ENCODE measurements at regions not wholly inside any gene's neighbourhood (a gene's known extent, or its start where the extent isn't known, plus 50 kb on each side); places are given as distances from the start of the nearest gene placed in this dataset.
"Not testable (repeated sequence)": the region's sequence is repeated elsewhere in the genome, so short reads cannot be mapped to it uniquely, and the experiment has no call there.

GRCh38 chr2:20499387-20499786 is 52.5 kb downstream of the RHOB start:
- no peak for DNase-seq

GRCh38 chr2:20501974-20502373 is 55.1 kb downstream of the RHOB start:
- no peak for DNase-seq

GRCh38 chr2:20502496-20502895 is 55.6 kb downstream of the RHOB start:
- not testable (repeated sequence) for DNase-seq

- DNase-seq, result no peak
These were observed 57.3 kb downstream of the RHOB start for GRCh38 chr2:20504174-20504573.

GRCh38 chr2:20506201-20506685 is 59.4 kb downstream of the RHOB start:
- no peak for DNase-seq

- peak; percentile 3 to 8 for DNase-seq
These were observed 60.4 kb downstream of the RHOB start for GRCh38 chr2:20507166-20507692.

- DNase-seq, result no peak
These were observed 60.8 kb downstream of the RHOB start for GRCh38 chr2:20507711-20508110.

GRCh38 chr2:20509301-20509769 is 62.5 kb downstream of the RHOB start:
- DNase-seq, result no peak

GRCh38 chr2:20509770-20510490 is 63.1 kb downstream of the RHOB start:
- no peak for DNase-seq

GRCh38 chr2:20511130-20511529 is 64.3 kb downstream of the RHOB start:
- no peak for DNase-seq

- DNase-seq, result no peak
These were observed 65.3 kb downstream of the RHOB start for GRCh38 chr2:20512061-20512605.

GRCh38 chr2:20513946-20514345 is 67.1 kb downstream of the RHOB start:
- DNase-seq, result no peak

- no peak for DNase-seq
These were observed 67.9 kb downstream of the RHOB start for GRCh38 chr2:20514596-20515269.

- DNase-seq, result no peak
These were observed 68.7 kb downstream of the RHOB start for GRCh38 chr2:20515290-20516220.

- no peak for DNase-seq
These were observed 69.4 kb downstream of the RHOB start for GRCh38 chr2:20516291-20516645.

- no peak for DNase-seq
These were observed 69.9 kb downstream of the RHOB start for GRCh38 chr2:20516646-20517341.

- no peak for DNase-seq
These were observed 72.4 kb downstream of the RHOB start for GRCh38 chr2:20519309-20519708.

GRCh38 chr2:20520128-20520527 is 73.3 kb downstream of the RHOB start:
- DNase-seq, result no peak

- DNase-seq, result no peak
These were observed 74.3 kb downstream of the RHOB start for GRCh38 chr2:20521193-20521592.

- no peak for DNase-seq
These were observed 74.9 kb downstream of the RHOB start for GRCh38 chr2:20521682-20522189.

- DNase-seq, result no peak
These were observed 76.4 kb downstream of the RHOB start for GRCh38 chr2:20523073-20523798.
